Esophagus squamous epithelium (tissue), 4 donors: ENCODE measurements at regions not wholly inside any gene's neighbourhood (a gene's known extent, or its start where the extent isn't known, plus 50 kb on each side); places are given as distances from the start of the nearest gene placed in this dataset.

ENCODE experiments used
- POLR2A ChIP-seq, 4 donors: fragments of 450-650 bp; IDR thresholded peaks; one replicate each; pipeline ENCODE4 v1.6.1; 2017; ENCODE audit warnings: antibody characterized with exemption in 4 of 4, mild to moderate bottlenecking in 4 of 4, moderate library complexity in 3 of 4
- TF ChIP-seq, protein P1 (sequence below), 6 experiments: fragments of 450-650 bp in 4 of 6; fragments of 200-600 bp in 2 of 6; sonication (generic) in 2 of 6; IDR thresholded peaks; one replicate each; pipeline ENCODE4 v1.5.1; 2016 to 2019; ENCODE audit warnings: antibody characterized with exemption in 6 of 6, mild to moderate bottlenecking in 4 of 6, moderate library complexity in 4 of 6

DNA sequence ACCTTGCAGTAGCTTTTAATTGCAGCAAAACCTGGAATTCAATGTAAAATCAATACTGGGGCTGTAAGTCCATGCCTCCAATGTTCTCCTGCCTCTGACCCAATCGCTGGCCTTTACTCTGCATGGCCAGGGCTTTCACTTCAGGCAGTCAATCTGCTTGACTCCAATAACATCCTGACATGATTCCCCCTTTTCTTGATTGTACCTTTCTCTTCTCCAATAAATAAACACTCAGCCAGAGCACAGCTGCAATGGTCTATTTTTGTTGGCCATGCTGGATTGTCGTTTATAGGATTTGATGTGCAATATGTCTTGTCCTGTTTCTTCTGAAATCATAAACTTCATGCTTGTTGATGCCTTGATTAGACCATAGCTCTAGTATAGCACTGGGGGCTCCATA, 97.8 kb upstream of the COL1A2 start:
- TF ChIP-seq, protein P1, sequence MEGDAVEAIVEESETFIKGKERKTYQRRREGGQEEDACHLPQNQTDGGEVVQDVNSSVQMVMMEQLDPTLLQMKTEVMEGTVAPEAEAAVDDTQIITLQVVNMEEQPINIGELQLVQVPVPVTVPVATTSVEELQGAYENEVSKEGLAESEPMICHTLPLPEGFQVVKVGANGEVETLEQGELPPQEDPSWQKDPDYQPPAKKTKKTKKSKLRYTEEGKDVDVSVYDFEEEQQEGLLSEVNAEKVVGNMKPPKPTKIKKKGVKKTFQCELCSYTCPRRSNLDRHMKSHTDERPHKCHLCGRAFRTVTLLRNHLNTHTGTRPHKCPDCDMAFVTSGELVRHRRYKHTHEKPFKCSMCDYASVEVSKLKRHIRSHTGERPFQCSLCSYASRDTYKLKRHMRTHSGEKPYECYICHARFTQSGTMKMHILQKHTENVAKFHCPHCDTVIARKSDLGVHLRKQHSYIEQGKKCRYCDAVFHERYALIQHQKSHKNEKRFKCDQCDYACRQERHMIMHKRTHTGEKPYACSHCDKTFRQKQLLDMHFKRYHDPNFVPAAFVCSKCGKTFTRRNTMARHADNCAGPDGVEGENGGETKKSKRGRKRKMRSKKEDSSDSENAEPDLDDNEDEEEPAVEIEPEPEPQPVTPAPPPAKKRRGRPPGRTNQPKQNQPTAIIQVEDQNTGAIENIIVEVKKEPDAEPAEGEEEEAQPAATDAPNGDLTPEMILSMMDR (IDR thresholded peaks at IDR 0.05), result no peak
- no peak for TF ChIP-seq POLR2A (IDR thresholded peaks at IDR 0.05)
